Keratinocyte (primary cell): ENCODE measurements at regions not wholly inside any gene's neighbourhood (a gene's known extent, or its start where the extent isn't known, plus 50 kb on each side); places are given as distances from the start of the nearest gene placed in this dataset.
A peak's percentile ranks its signal among the peaks of the same experiment; 100 is the strongest.

Source experiments
- DNase-seq: peaks from one replicate; pipeline ENCODE4 v3.0.0-alpha.2; 2011; ENCODE audit warnings: low read depth, missing footprints, low spot score
- FAIRE-seq: peaks from 2 replicates; lab custom pipeline; 2011; peaks lifted over from hg19 to GRCh38; lab: Jason Lieb, UNC
- H2AFZ ChIP-seq: 2 replicates; pipeline ENCODE4 v1.6.0; 2012; ENCODE audit warnings: low read length, control low read depth, inconsistent platforms; ENCODE audit not compliant: control insufficient read depth
- H3K27ac ChIP-seq: 2 replicates; pipeline ENCODE4 v1.5.1; 2011; ENCODE audit warnings: low read length; ENCODE audit not compliant: control insufficient read depth, insufficient read depth
- H3K27me3 ChIP-seq: 3 replicates; pipeline ENCODE4 v1.6.0; 2011; ENCODE audit warnings: low read length; ENCODE audit not compliant: control insufficient read depth, insufficient read depth; ENCODE audit errors: extremely low read depth
- H3K36me3 ChIP-seq, 2 experiments: 2 replicates in 1 of 2; 3 replicates in 1 of 2; pipeline ENCODE4 v1.5.1; 2011; ENCODE audit warnings: low read length in 2 of 2, mild to moderate bottlenecking in 1 of 2; ENCODE audit not compliant: control insufficient read depth in 2 of 2, insufficient read depth in 2 of 2; ENCODE audit errors: extremely low read depth in 1 of 2
- H3K4me1 ChIP-seq: 3 replicates; pipeline ENCODE4 v1.5.1; 2011; ENCODE audit warnings: low read length; ENCODE audit not compliant: control insufficient read depth, insufficient read depth; ENCODE audit errors: extremely low read depth
- H3K4me2 ChIP-seq: 3 replicates; pipeline ENCODE4 v1.6.0; 2011; ENCODE audit warnings: low read depth, low read length; ENCODE audit not compliant: control insufficient read depth, insufficient read depth; ENCODE audit errors: extremely low read depth
- H3K4me3 ChIP-seq, 3 experiments: fragments of 200-600 bp in 1 of 3; sonication (generic) in 1 of 3; 2 replicates in 2 of 3; 3 replicates in 1 of 3; pipeline ENCODE4 v1.5.1; 2011 to 2016; ENCODE audit warnings: low read length in 3 of 3, mild to moderate bottlenecking in 3 of 3, control low read depth in 2 of 3, inconsistent platforms in 1 of 3, low read depth in 1 of 3, mixed read lengths in 1 of 3, mixed run types in 1 of 3, moderate library complexity in 1 of 3; ENCODE audit not compliant: control insufficient read depth in 2 of 3, insufficient read depth in 2 of 3; ENCODE audit errors: extremely low read depth in 1 of 3
- H3K79me2 ChIP-seq: 2 replicates; pipeline ENCODE4 v1.6.0; 2012; ENCODE audit warnings: low read length; ENCODE audit not compliant: control insufficient read depth, insufficient read depth
- H3K9ac ChIP-seq: 3 replicates; pipeline ENCODE4 v1.6.0; 2011; ENCODE audit warnings: low read length; ENCODE audit not compliant: control insufficient read depth, insufficient read depth; ENCODE audit errors: extremely low read depth
- H3K9me1 ChIP-seq: 3 replicates; pipeline ENCODE4 v1.6.0; 2011; ENCODE audit warnings: low read length; ENCODE audit not compliant: control insufficient read depth, insufficient read depth; ENCODE audit errors: extremely low read depth
- H3K9me3 ChIP-seq: 2 replicates; pipeline ENCODE4 v1.5.1; 2012; ENCODE audit warnings: low read depth, low read length; ENCODE audit not compliant: control insufficient read depth
- H4K20me1 ChIP-seq: 3 replicates; pipeline ENCODE4 v1.6.0; 2011; ENCODE audit warnings: low read length; ENCODE audit not compliant: control insufficient read depth, insufficient read depth; ENCODE audit errors: extremely low read depth
- EZH2 ChIP-seq: IDR thresholded peaks from one replicate; pipeline ENCODE4 v1.6.1; 2012; ENCODE audit warnings: inconsistent platforms, mild to moderate bottlenecking, low read length, moderate library complexity
- dilution Hi-C: fragments of 300-500 bp; cut with MboI; formaldehyde crosslinking; loops from one replicate; pipeline ENCODE4 v1.7.0; 2020; ENCODE audit warnings: low sequenced_read_pairs; ENCODE audit not compliant: extremely low pct_ligation_motif_present
- TF ChIP-seq, protein P1 (sequence below), 3 experiments: IDR thresholded peaks in 1 of 3; conservative IDR thresholded peaks in 1 of 3; optimal IDR thresholded peaks in 1 of 3; 2 replicates in 2 of 3; 3 replicates in 1 of 3; pipeline versions ENCODE3 to v1.5.1; 2011; ENCODE audit warnings: low read length in 3 of 3, mild to moderate bottlenecking in 3 of 3, moderate library complexity in 2 of 3, control low read depth in 1 of 3, inconsistent platforms in 1 of 3; ENCODE audit not compliant: insufficient read depth in 2 of 3; ENCODE audit errors: extremely low read depth in 1 of 3

GRCh38 chr11:128206461-128206860 is 380.9 kb downstream of the ETS1 start:
- no peaks in the 10 kb centered on the region for H3K27me3 ChIP-seq

GRCh38 chr11:128205796-128206195 is 381.6 kb downstream of the ETS1 start:
- Histone ChIP-seq H3K9me1 (no peaks in the 10 kb centered on the region), H2AFZ (peak overlapping the region; percentile 6), H3K4me2 (no peak overlapping the region), H3K4me1 (peaks cover 46% of the 10 kb centered on the region), H3K9me3 (no peaks in the 10 kb centered on the region), H4K20me1 (no peaks in the 10 kb centered on the region), H3K27me3 (no peaks in the 10 kb centered on the region), H3K9ac (no peak overlapping the region), H3K36me3 (no peaks in the 10 kb centered on the region), H3K27ac (peak overlapping the region; percentile 99), H3K79me2 (no peaks in the 10 kb centered on the region), H3K4me3 (no peak overlapping the region)
- no peak for TF ChIP-seq EZH2
- TF ChIP-seq, protein P1, sequence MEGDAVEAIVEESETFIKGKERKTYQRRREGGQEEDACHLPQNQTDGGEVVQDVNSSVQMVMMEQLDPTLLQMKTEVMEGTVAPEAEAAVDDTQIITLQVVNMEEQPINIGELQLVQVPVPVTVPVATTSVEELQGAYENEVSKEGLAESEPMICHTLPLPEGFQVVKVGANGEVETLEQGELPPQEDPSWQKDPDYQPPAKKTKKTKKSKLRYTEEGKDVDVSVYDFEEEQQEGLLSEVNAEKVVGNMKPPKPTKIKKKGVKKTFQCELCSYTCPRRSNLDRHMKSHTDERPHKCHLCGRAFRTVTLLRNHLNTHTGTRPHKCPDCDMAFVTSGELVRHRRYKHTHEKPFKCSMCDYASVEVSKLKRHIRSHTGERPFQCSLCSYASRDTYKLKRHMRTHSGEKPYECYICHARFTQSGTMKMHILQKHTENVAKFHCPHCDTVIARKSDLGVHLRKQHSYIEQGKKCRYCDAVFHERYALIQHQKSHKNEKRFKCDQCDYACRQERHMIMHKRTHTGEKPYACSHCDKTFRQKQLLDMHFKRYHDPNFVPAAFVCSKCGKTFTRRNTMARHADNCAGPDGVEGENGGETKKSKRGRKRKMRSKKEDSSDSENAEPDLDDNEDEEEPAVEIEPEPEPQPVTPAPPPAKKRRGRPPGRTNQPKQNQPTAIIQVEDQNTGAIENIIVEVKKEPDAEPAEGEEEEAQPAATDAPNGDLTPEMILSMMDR (optimal IDR thresholded peaks at IDR 0.05 in 1 of 3, IDR thresholded peaks at IDR 0.05 in 1 of 3, conservative IDR thresholded peaks at IDR 0.05 in 1 of 3; ENCODE audit: extremely low read depth in 1 of 3, insufficient read depth in 2 of 3, low read length in 3 of 3) = no peak
- FAIRE-seq (peak; percentile 61), DNase-seq (peak; percentile 21)
- dilution Hi-C loops = no loop called here

More at GRCh38 chr11:128206461-128206860, 380.9 kb downstream of the ETS1 start:
- Histone ChIP-seq H3K9me1 (no peaks in the 10 kb centered on the region), H3K79me2 (no peaks in the 10 kb centered on the region), H3K4me3 (no peak overlapping the region), H3K9ac (no peak overlapping the region), H4K20me1 (no peaks in the 10 kb centered on the region), H2AFZ (peak overlapping the region; percentile 30), H3K4me2 (no peak overlapping the region), H3K4me1 (peaks cover 53% of the 10 kb centered on the region), H3K36me3 (no peaks in the 10 kb centered on the region), H3K9me3 (no peaks in the 10 kb centered on the region), H3K27ac (peak overlapping the region; percentile 99)
- no peak for DNase-seq
- dilution Hi-C loops = no loop called here
- FAIRE-seq = peak; percentile 73
- TF ChIP-seq, protein P1 (optimal IDR thresholded peaks at IDR 0.05 in 1 of 3, IDR thresholded peaks at IDR 0.05 in 1 of 3, conservative IDR thresholded peaks at IDR 0.05 in 1 of 3; ENCODE audit: extremely low read depth in 1 of 3, insufficient read depth in 2 of 3, low read length in 3 of 3) = no peak
- no peak for TF ChIP-seq EZH2
